IMR-90 (cell line): ENCODE measurements at regions not wholly inside any gene's neighbourhood (a gene's known extent, or its start where the extent isn't known, plus 50 kb on each side); places are given as distances from the start of the nearest gene placed in this dataset.

Experiments used
- CHD1 ChIP-seq: IDR thresholded peaks from 2 replicates; pipeline ENCODE4 v1.6.1; 2012; ENCODE audit warnings: low read depth, low read length, improper control_type of control experiment
- ELK1 ChIP-seq: fragments of 150-350 bp; IDR thresholded peaks from 2 replicates; pipeline ENCODE4 v1.6.1; 2016; ENCODE audit warnings: low read depth, mild to moderate bottlenecking, low read length, moderate library complexity, borderline replicate concordance
- MAFK ChIP-seq: IDR thresholded peaks from 2 replicates; pipeline ENCODE4 v1.6.1; 2012; ENCODE audit warnings: low read depth, low read length, improper control_type of control experiment
- POLR2A ChIP-seq: IDR thresholded peaks from 2 replicates; pipeline ENCODE4 v1.6.1; 2012; ENCODE audit warnings: mild to moderate bottlenecking, low read depth, low read length
- RAD21 ChIP-seq: IDR thresholded peaks from 2 replicates; pipeline ENCODE4 v1.6.1; 2012; ENCODE audit warnings: low read length, improper control_type of control experiment
- RFX5 ChIP-seq: IDR thresholded peaks from 2 replicates; pipeline ENCODE4 v1.8.0; 2012; ENCODE audit warnings: low read depth, mild to moderate bottlenecking, low read length, moderate library complexity
- USF2 ChIP-seq: fragments of 150-350 bp; IDR thresholded peaks from 2 replicates; pipeline ENCODE4 v1.6.1; 2017; ENCODE audit warnings: mild to moderate bottlenecking, antibody characterized with exemption, low read length, low read depth
- TF ChIP-seq, protein P1 (sequence below): conservative IDR thresholded peaks from 2 replicates; pipeline ENCODE4 v1.5.1; 2012; ENCODE audit warnings: mild to moderate bottlenecking, low read depth, low read length, improper control_type of control experiment

- TF ChIP-seq, protein P1, sequence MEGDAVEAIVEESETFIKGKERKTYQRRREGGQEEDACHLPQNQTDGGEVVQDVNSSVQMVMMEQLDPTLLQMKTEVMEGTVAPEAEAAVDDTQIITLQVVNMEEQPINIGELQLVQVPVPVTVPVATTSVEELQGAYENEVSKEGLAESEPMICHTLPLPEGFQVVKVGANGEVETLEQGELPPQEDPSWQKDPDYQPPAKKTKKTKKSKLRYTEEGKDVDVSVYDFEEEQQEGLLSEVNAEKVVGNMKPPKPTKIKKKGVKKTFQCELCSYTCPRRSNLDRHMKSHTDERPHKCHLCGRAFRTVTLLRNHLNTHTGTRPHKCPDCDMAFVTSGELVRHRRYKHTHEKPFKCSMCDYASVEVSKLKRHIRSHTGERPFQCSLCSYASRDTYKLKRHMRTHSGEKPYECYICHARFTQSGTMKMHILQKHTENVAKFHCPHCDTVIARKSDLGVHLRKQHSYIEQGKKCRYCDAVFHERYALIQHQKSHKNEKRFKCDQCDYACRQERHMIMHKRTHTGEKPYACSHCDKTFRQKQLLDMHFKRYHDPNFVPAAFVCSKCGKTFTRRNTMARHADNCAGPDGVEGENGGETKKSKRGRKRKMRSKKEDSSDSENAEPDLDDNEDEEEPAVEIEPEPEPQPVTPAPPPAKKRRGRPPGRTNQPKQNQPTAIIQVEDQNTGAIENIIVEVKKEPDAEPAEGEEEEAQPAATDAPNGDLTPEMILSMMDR: no peak
- TF ChIP-seq CHD1: no peak
- no peak for TF ChIP-seq USF2
- no peak for TF ChIP-seq MAFK
- TF ChIP-seq RAD21: no peak
- no peak for TF ChIP-seq POLR2A
- no peak for TF ChIP-seq RFX5
- no peak for TF ChIP-seq ELK1
These were observed 355.5 kb upstream of the SUCLG2 start for GRCh38 chr3:68009900-68010299.
